NT2/D1 (cell line): ENCODE measurements at regions not wholly inside any gene's neighbourhood (a gene's known extent, or its start where the extent isn't known, plus 50 kb on each side); places are given as distances from the start of the nearest gene placed in this dataset.

Experiments used
- SUZ12 ChIP-seq: IDR thresholded peaks from 2 replicates; pipeline ENCODE4 v1.6.1; 2011; ENCODE audit not compliant: insufficient read length, insufficient read depth; ENCODE audit errors: extremely low read depth
- YY1 ChIP-seq: IDR thresholded peaks from 2 replicates; pipeline ENCODE4 v1.6.1; 2011; ENCODE audit not compliant: insufficient read length, insufficient read depth
- ZNF274 ChIP-seq: IDR thresholded peaks from 2 replicates; pipeline ENCODE4 v1.6.1; 2011; ENCODE audit warnings: mild to moderate bottlenecking, low read depth, low read length

DNA sequence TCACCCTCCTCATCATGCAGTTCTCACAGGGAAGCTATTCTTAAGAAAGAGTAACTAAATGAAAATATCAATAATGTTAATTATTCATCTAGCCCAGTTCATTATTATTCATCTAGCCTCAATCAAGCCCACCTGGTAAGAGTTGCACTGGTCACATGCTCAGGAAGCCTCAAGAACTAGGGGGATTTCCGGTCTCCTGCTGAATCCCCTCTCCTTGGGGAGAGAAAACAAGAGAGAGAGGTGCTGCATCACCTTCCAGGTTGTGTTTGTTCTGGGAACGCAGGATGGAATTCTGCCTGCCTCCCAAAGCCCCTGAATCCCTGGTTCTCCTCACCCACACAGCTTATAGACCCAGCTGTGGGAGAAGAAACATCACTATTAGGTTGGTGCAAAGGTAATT, 164.0 kb downstream of the PMP22 start:
- TF ChIP-seq YY1 (no peak), SUZ12 (no peak), ZNF274 (no peak)
